ENCODE measurements at regions not wholly inside any gene's neighbourhood (a gene's known extent, or its start where the extent isn't known, plus 50 kb on each side); places are given as distances from the start of the nearest gene placed in this dataset.

- TF ChIP-seq CTCF (IDR thresholded peaks at IDR 0.05; ENCODE audit: insufficient read depth, low read length) = no peak
- no peak for TF ChIP-seq REST (IDR thresholded peaks at IDR 0.05; ENCODE audit: insufficient replicate concordance, low read depth)
Observed at GRCh38 chr2:226076529-226076928, 677.0 kb downstream of the NYAP2 start.
